Transverse colon (tissue), 4 donors: ENCODE measurements at regions not wholly inside any gene's neighbourhood (a gene's known extent, or its start where the extent isn't known, plus 50 kb on each side); places are given as distances from the start of the nearest gene placed in this dataset.

ENCODE experiments used
- DNase-seq: peaks from one replicate; pipeline ENCODE4 v3.0.0-alpha.2; 2019
- H3K27ac ChIP-seq, 4 donors: fragments of 200-600 bp; sonication (generic); 2 replicates each; pipeline ENCODE4 v1.5.1; 2016 to 2018; ENCODE audit warnings: inconsistent platforms in 4 of 4
- H3K27me3 ChIP-seq: fragments of 200-600 bp; sonication (generic); 2 replicates; pipeline ENCODE4 v1.5.1; 2017; ENCODE audit warnings: inconsistent platforms
- H3K36me3 ChIP-seq, 4 donors: fragments of 200-600 bp; sonication (generic); 2 replicates each; pipeline ENCODE4 v1.5.1; 2017 to 2019; ENCODE audit warnings: inconsistent platforms in 4 of 4
- H3K4me1 ChIP-seq, 4 donors: fragments of 200-600 bp; sonication (generic); 2 replicates each; pipeline ENCODE4 v1.5.1; 2017 to 2020; ENCODE audit warnings: inconsistent platforms in 4 of 4
- H3K4me3 ChIP-seq, 4 donors: fragments of 200-600 bp; sonication (generic); 1 replicate in 1 of 4; 2 replicates in 3 of 4; pipeline versions ENCODE4 v1.5.1 to v1.6.1; 2017 to 2019; ENCODE audit warnings: inconsistent platforms in 4 of 4
- H3K9me3 ChIP-seq, 2 donors: fragments of 200-600 bp; sonication (generic); 2 replicates each; pipeline ENCODE4 v1.5.1; 2017 to 2019; ENCODE audit warnings: inconsistent platforms in 2 of 2
- CTCF ChIP-seq, 5 experiments: fragments of 200-600 bp in 3 of 5; fragments of 450-650 bp in 2 of 5; sonication (generic) in 3 of 5; IDR thresholded peaks; 1 replicate in 2 of 5; 2 replicates in 3 of 5; pipeline ENCODE4 v1.5.1; 2016 to 2017; ENCODE audit warnings: antibody characterized with exemption in 5 of 5, inconsistent platforms in 3 of 5, mild to moderate bottlenecking in 2 of 5, moderate library complexity in 1 of 5
- EP300 ChIP-seq: sonication (generic); formaldehyde crosslinking; IDR thresholded peaks from one replicate; pipeline ENCODE4 v1.6.1; 2017; ENCODE audit warnings: antibody characterized with exemption, low read depth
- POLR2A ChIP-seq: fragments of 450-650 bp; IDR thresholded peaks from one replicate; pipeline ENCODE4 v1.6.1; 2016; ENCODE audit warnings: antibody characterized with exemption, mild to moderate bottlenecking, moderate library complexity
- POLR2AphosphoS5 ChIP-seq, 3 donors: sonication (generic); formaldehyde crosslinking; IDR thresholded peaks; one replicate each; pipeline ENCODE4 v1.6.1; 2016; ENCODE audit warnings: antibody characterized with exemption in 3 of 3
- WGBS, 2 donors: methylation state at CpG; one replicate each; pipeline ENCODE4 v1.1.5; 2018; ENCODE audit warnings: low coverage in 1 of 2; 5-methylcytosine and 5-hydroxymethylcytosine counted together
- in situ Hi-C, 4 donors: fragments of 200-750 bp; cut with MboI; loops; one replicate each; pipeline versions ENCODE4 v1.15.0 to v1.15.1; 2017; ENCODE audit warnings: low sequenced_read_pairs in 3 of 4, low pct_ligation_motif_present in 1 of 4, low pct_unique_long_range_greater_than_20kb in 1 of 4
- intact Hi-C: fragments of 100-400 bp; cut with DNase I; formaldehyde crosslinking; loops from one replicate; pipeline ENCODE4 v1.15.1; 2023; ENCODE audit warnings: low total_unique reads

- Histone ChIP-seq H3K9me3 (no peaks in the 10 kb centered on the region), H3K27ac (no peak overlapping the region), H3K4me1 (no peaks in the 10 kb centered on the region), H3K36me3 (no peaks in the 10 kb centered on the region), H3K27me3 (no peaks in the 10 kb centered on the region), H3K4me3 (no peak overlapping the region)
- no peak for DNase-seq
- intact Hi-C loops (no loop called here), in situ Hi-C loops (no loop called here)
- TF ChIP-seq EP300, result no peak
- no peak for TF ChIP-seq POLR2A
- TF ChIP-seq POLR2AphosphoS5 (IDR thresholded peaks at IDR 0.05), result no peak
- no peak for TF ChIP-seq CTCF (IDR thresholded peaks at IDR 0.05)
- WGBS, 2 donors, result 73% methylated on average over 7 of the region's 7 CpGs; no CpG with 5 or more reads in 1 of the 2 donors
These were observed 127.1 kb downstream of the SPATA19 start for GRCh38 chr11:133718238-133718637.

- in situ Hi-C loops, result no loop called here
- no peak for TF ChIP-seq POLR2A
- no peak for TF ChIP-seq CTCF (IDR thresholded peaks at IDR 0.05)
- TF ChIP-seq POLR2AphosphoS5 (IDR thresholded peaks at IDR 0.05), result no peak
- no peak for TF ChIP-seq EP300
- DNase-seq, result no peak
- no peak overlapping the region for H3K4me3 ChIP-seq
- no peaks in the 10 kb centered on the region for H3K27me3 ChIP-seq
- H3K4me1 ChIP-seq, result no peaks in the 10 kb centered on the region
- intact Hi-C loops, result no loop called here
- no peak overlapping the region for H3K27ac ChIP-seq
- 82 to 84% methylated on average over 7 of the region's 7 CpGs for WGBS, 2 donors
- H3K36me3 ChIP-seq, result no peaks in the 10 kb centered on the region
- H3K9me3 ChIP-seq, result no peaks in the 10 kb centered on the region
These were observed 128.7 kb downstream of the SPATA19 start for GRCh38 chr11:133716602-133717001.

DNA sequence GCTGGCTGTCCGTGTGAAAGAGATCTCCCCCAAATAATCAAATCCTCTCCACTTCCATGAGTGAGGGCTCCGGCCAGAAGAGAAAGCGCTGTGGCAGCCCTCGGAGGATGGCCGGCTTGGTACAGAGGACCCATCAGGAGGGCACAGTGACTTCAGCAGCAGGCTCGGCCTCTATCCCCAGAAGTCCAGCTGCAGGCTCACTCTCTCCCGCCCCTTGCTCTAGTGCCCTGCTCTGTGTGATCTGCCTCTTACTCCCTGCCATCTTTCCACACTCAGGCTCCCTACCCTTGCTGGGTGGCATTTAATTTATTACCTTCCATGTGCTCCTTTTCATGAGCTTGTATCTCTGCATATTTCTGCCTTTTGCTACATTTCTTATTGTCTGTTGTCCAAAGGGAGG, 129.7 kb downstream of the SPATA19 start:
- Histone ChIP-seq H3K36me3 (no peaks in the 10 kb centered on the region), H3K9me3 (no peaks in the 10 kb centered on the region), H3K4me1 (no peaks in the 10 kb centered on the region), H3K27me3 (no peaks in the 10 kb centered on the region), H3K27ac (no peak overlapping the region), H3K4me3 (no peak overlapping the region)
- DNase-seq, result no peak
- WGBS, 2 donors, result 87% methylated on average over 7 of the region's 7 CpGs; no CpG with 5 or more reads in 1 of the 2 donors
- in situ Hi-C loops, result no loop called here
- intact Hi-C loops, result no loop called here
- TF ChIP-seq EP300 (no peak), POLR2A (no peak), POLR2AphosphoS5 (IDR thresholded peaks at IDR 0.05) (no peak), CTCF (IDR thresholded peaks at IDR 0.05) (no peak)

GRCh38 chr11:133714471-133715375, 130.6 kb downstream of the SPATA19 start:
- Histone ChIP-seq H3K27ac (no peak overlapping the region), H3K4me1 (no peaks in the 10 kb centered on the region), H3K36me3 (no peaks in the 10 kb centered on the region), H3K9me3 (no peaks in the 10 kb centered on the region), H3K4me3 (no peak overlapping the region), H3K27me3 (no peaks in the 10 kb centered on the region)
- in situ Hi-C loops (no loop called here), intact Hi-C loops (loop anchor here (5.0 kb wide), 1 partner anchor 142 kb away; no protein-coding TSS in a partner anchor)
- TF ChIP-seq POLR2AphosphoS5 (IDR thresholded peaks at IDR 0.05), result no peak
- no peak for TF ChIP-seq POLR2A
- TF ChIP-seq EP300, result no peak
- TF ChIP-seq CTCF (IDR thresholded peaks at IDR 0.05), result no peak
- WGBS, 2 donors, result 63 to 66% methylated on average over 7 to 16 of the region's 16 CpGs
- no peak for DNase-seq
